Body of pancreas (tissue), 4 donors: ENCODE measurements at regions not wholly inside any gene's neighbourhood (a gene's known extent, or its start where the extent isn't known, plus 50 kb on each side); places are given as distances from the start of the nearest gene placed in this dataset.
"Not testable (repeated sequence)": the region's sequence is repeated elsewhere in the genome, so short reads cannot be mapped to it uniquely, and the experiment has no call there.

Experiments
- ATAC-seq: fragments of 150-250 bp; one replicate; pipeline ENCODE4 v1.9.1; 2016
- DNase-seq, 4 donors: peaks; one replicate each; pipeline ENCODE4 v3.0.0-alpha.2; 2019
- H3K27ac ChIP-seq, 4 donors: fragments of 200-600 bp; sonication (generic); 1 replicate in 3 of 4; 2 replicates in 1 of 4; pipeline versions ENCODE4 v1.5.1 to v1.6.1; 2016 to 2019; ENCODE audit warnings: mild to moderate bottlenecking in 1 of 4, mixed read lengths in 1 of 4, moderate library complexity in 1 of 4
- H3K27me3 ChIP-seq, 2 donors: fragments of 200-600 bp; sonication (generic); one replicate each; pipeline ENCODE4 v1.6.0; 2016; ENCODE audit warnings: mild to moderate bottlenecking in 1 of 2
- H3K36me3 ChIP-seq, 2 donors: fragments of 200-600 bp; sonication (generic); replicated peaks in 1 of 2; 2 replicates each; pipeline ENCODE4 v1.5.1; 2016; ENCODE audit warnings: low read depth in 2 of 2; ENCODE audit not compliant: insufficient read depth in 1 of 2
- H3K4me1 ChIP-seq: fragments of 200-600 bp; sonication (generic); one replicate; pipeline ENCODE4 v1.6.0; 2016
- H3K4me3 ChIP-seq, 2 donors: fragments of 200-600 bp; sonication (generic); 1 replicate in 1 of 2; 2 replicates in 1 of 2; pipeline ENCODE4 v1.5.1; 2016 to 2019
- H3K9me3 ChIP-seq, 3 donors: fragments of 200-600 bp; sonication (generic); 1 replicate in 2 of 3; 2 replicates in 1 of 3; pipeline ENCODE4 v1.5.1; 2016
- POLR2A ChIP-seq, 3 donors: fragments of 450-650 bp; IDR thresholded peaks; one replicate each; pipeline ENCODE4 v1.6.1; 2016; ENCODE audit warnings: antibody characterized with exemption in 3 of 3, mild to moderate bottlenecking in 2 of 3
- WGBS, 2 donors: methylation state at CpG; one replicate each; pipeline ENCODE4 v1.1.5; 2017; 5-methylcytosine and 5-hydroxymethylcytosine counted together
- intact Hi-C: fragments of 100-400 bp; cut with DNase I; formaldehyde crosslinking; loops from one replicate; pipeline ENCODE4 v1.15.1; 2023
- TF ChIP-seq, protein P1 (sequence below), 7 experiments: fragments of 450-650 bp in 4 of 7; fragments of 200-600 bp in 3 of 7; sonication (generic) in 3 of 7; IDR thresholded peaks; one replicate each; pipeline ENCODE4 v1.5.1; 2016 to 2019; ENCODE audit warnings: antibody characterized with exemption in 7 of 7

DNA sequence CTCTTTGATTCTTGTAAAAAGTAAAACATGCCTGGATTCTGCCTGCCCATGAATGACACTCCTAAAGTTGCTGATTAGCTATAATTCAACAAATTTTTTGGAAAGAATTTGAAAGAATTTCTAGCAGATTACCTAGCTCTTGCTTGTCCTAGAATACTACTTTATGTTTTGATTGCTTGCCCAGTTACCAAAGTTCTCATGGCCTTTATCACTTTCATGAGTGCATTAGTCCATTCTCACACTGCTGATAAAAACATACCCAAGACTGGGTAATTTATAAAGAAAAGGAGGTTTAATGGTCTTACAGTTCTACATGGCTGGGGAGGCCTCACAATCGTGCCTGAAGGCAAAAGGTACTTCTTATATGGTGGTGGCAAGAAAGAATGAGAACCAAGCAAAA lies 1137.3 kb downstream of the SORCS1 start:
- Histone ChIP-seq H3K27me3 (no peaks in the 10 kb centered on the region), H3K4me3 (no peak overlapping the region), H3K9me3 (no peaks in the 10 kb centered on the region), H3K36me3 (no peaks in the 10 kb centered on the region), H3K4me1 (peaks cover 5% of the 10 kb centered on the region), H3K27ac (no peak overlapping the region)
- DNase-seq, result no peak
- intact Hi-C loops, result no loop called here
- ATAC-seq, result no peak
- WGBS, 2 donors, result 12 to 32% methylated on average over 1 of the region's 1 CpG
- TF ChIP-seq, protein P1, sequence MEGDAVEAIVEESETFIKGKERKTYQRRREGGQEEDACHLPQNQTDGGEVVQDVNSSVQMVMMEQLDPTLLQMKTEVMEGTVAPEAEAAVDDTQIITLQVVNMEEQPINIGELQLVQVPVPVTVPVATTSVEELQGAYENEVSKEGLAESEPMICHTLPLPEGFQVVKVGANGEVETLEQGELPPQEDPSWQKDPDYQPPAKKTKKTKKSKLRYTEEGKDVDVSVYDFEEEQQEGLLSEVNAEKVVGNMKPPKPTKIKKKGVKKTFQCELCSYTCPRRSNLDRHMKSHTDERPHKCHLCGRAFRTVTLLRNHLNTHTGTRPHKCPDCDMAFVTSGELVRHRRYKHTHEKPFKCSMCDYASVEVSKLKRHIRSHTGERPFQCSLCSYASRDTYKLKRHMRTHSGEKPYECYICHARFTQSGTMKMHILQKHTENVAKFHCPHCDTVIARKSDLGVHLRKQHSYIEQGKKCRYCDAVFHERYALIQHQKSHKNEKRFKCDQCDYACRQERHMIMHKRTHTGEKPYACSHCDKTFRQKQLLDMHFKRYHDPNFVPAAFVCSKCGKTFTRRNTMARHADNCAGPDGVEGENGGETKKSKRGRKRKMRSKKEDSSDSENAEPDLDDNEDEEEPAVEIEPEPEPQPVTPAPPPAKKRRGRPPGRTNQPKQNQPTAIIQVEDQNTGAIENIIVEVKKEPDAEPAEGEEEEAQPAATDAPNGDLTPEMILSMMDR (IDR thresholded peaks at IDR 0.05), result no peak
- TF ChIP-seq POLR2A (IDR thresholded peaks at IDR 0.05), result no peak

- H3K4me3 ChIP-seq, result no peak overlapping the region
- ATAC-seq (no peak), DNase-seq (no peak)
- intact Hi-C loops, result no loop called here
- H3K9me3 ChIP-seq, result no peaks in the 10 kb centered on the region
- TF ChIP-seq, protein P1 (IDR thresholded peaks at IDR 0.05), result no peak
- TF ChIP-seq POLR2A (IDR thresholded peaks at IDR 0.05), result no peak
- H3K27me3 ChIP-seq, result no peaks in the 10 kb centered on the region
- H3K27ac ChIP-seq, result no peak overlapping the region
- no peaks in the 10 kb centered on the region for H3K36me3 ChIP-seq
- H3K4me1 ChIP-seq, result peaks cover 5% of the 10 kb centered on the region
Measured at GRCh38 chr10:106025208-106025811, 1139.2 kb downstream of the SORCS1 start.

GRCh38 chr10:106023329-106023728 lies 1141.2 kb downstream of the SORCS1 start:
- H3K27me3 ChIP-seq, result no peaks in the 10 kb centered on the region
- no peak overlapping the region for H3K4me3 ChIP-seq
- no peaks in the 10 kb centered on the region for H3K9me3 ChIP-seq
- 61 to 76% methylated on average over 3 of the region's 3 CpGs for WGBS, 2 donors
- H3K4me1 ChIP-seq, result peaks cover 5% of the 10 kb centered on the region
- no peak overlapping the region for H3K27ac ChIP-seq
- DNase-seq, result no peak
- H3K36me3 ChIP-seq, result no peaks in the 10 kb centered on the region
- intact Hi-C loops, result no loop called here
- TF ChIP-seq POLR2A (IDR thresholded peaks at IDR 0.05), result no peak
- TF ChIP-seq, protein P1 (IDR thresholded peaks at IDR 0.05), result no peak
- ATAC-seq, result no peak

DNA sequence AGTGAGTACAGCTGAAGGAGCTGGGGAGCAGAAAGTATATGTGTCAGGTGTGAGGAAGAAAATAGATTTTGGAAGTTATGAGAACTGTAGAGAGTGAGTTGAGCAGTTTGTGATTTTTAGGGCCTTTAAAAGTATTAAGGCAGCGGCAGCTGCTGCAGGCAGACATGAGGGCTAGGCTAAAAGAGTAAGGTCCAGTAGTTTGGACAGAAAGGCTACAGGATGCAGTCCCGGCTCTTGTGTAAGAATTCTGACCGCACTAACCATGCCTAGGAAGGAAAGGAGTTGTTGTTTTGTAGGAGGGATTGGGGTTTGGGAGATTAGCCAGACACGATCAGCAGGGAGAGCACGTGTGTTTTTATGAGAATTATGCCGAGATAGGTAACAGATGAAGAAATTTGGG lies 1144.9 kb downstream of the SORCS1 start:
- H3K27ac ChIP-seq, intact Hi-C loops, H3K4me3 ChIP-seq, DNase-seq, H3K4me1 ChIP-seq, H3K27me3 ChIP-seq, H3K36me3 ChIP-seq, H3K9me3 ChIP-seq, ATAC-seq: not testable (repeated sequence)
- 81 to 84% methylated on average over 6 of the region's 6 CpGs for WGBS, 2 donors

GRCh38 chr10:106015369-106016199 lies 1148.9 kb downstream of the SORCS1 start:
- H3K36me3 ChIP-seq, DNase-seq, H3K4me3 ChIP-seq, intact Hi-C loops, H3K4me1 ChIP-seq, ATAC-seq, H3K27me3 ChIP-seq, H3K9me3 ChIP-seq, H3K27ac ChIP-seq: not testable (repeated sequence)
- 49 to 66% methylated on average over 3 to 4 of the region's 4 CpGs for WGBS, 2 donors
